ENCODE measurements at regions not wholly inside any gene's neighbourhood (a gene's known extent, or its start where the extent isn't known, plus 50 kb on each side); places are given as distances from the start of the nearest gene placed in this dataset.

GRCh38 chr9:101931756-101932155 lies 193.3 kb upstream of the GRIN3A start:
- Histone ChIP-seq H3K27ac (ENCODE audit: low read length in 2 of 2) (no peak overlapping the region), H3K4me2 (replicated peaks; ENCODE audit: low read depth, low read length, poor library complexity, severe bottlenecking) (no peak overlapping the region), H3K27me3 (replicated peaks in 1 of 4; ENCODE audit: control extremely low read depth in 1 of 4, control insufficient read depth in 3 of 4, insufficient read depth in 4 of 4, low read length in 3 of 4) (no peaks in the 10 kb centered on the region), H4K20me1 (ENCODE audit: control insufficient read depth, insufficient read depth, low read length, poor library complexity, severe bottlenecking) (no peaks in the 10 kb centered on the region), H3K4me3 (ENCODE audit: control extremely low read depth in 1 of 5, extremely low read depth in 1 of 5, insufficient read depth in 1 of 5, low read depth in 2 of 5, low read length in 4 of 5) (no peak overlapping the region), H3K4me1 (ENCODE audit: control insufficient read depth in 2 of 2, insufficient read depth in 2 of 2, low read length in 2 of 2) (no peaks in the 10 kb centered on the region), H3K79me2 (ENCODE audit: control insufficient read depth, insufficient read depth, low read length) (no peaks in the 10 kb centered on the region), H3K36me3 (replicated peaks in 1 of 2; ENCODE audit: control extremely low read depth in 1 of 2, control insufficient read depth in 1 of 2, extremely low read depth in 1 of 2, insufficient read depth in 2 of 2, low read length in 1 of 2) (no peaks in the 10 kb centered on the region), H3K9ac (ENCODE audit: low read length) (no peak overlapping the region), H2AFZ (ENCODE audit: insufficient read depth, low read depth, low read length, poor library complexity, severe bottlenecking) (no peak overlapping the region), H3K9me3 (ENCODE audit: control extremely low read depth in 1 of 3, control insufficient read depth in 2 of 3, insufficient read depth in 1 of 3, low read length in 2 of 3) (no peaks in the 10 kb centered on the region)
- no peak overlapping the region for H3K27ac Mint-ChIP-seq
- DNase-seq, result no peak
- CTCF ChIA-PET, result no interaction called here
- ATAC-seq (ENCODE audit: low read depth), result no peak
- no CpG with 5 or more reads among the region's 2 CpGs for WGBS (ENCODE audit: insufficient coverage)
- intact Hi-C loops (cut with micrococcal nuclease), result no loop called here
- no peak for TF ChIP-seq EZH2 (IDR thresholded peaks at IDR 0.05; ENCODE audit: borderline replicate concordance, insufficient read depth, low read depth, low read length, poor library complexity, severe bottlenecking)
- no peaks in the 10 kb centered on the region for H3K9me3 Mint-ChIP-seq (ENCODE audit: insufficient read depth)
- no peaks in the 10 kb centered on the region for H3K27me3 Mint-ChIP-seq
- POLR2A ChIA-PET, result no interaction called here
- no peaks in the 10 kb centered on the region for H3K4me1 Mint-ChIP-seq
- H3K4me3 Mint-ChIP-seq, result no peak overlapping the region

DNA sequence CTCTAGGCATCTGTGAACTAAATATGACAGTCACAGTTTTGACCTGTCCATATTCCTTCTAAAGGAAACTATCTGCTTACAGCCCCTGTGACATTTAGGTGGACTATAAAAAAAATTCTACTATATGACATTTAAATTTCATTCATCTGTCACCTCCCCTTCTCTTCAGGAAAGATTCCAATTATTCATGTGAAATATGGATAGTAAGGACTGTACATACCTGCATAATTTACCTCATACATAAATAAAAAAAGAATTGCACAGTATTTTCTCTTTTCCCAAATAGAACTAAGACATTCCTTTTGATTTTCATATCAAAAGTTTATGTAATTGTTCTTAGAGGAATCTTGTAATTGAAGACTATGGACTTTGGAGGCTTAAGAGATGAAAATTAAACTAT lies 192.3 kb upstream of the GRIN3A start:
- ChIA-PET POLR2A (no interaction called here), CTCF (no interaction called here)
- no peaks in the 10 kb centered on the region for H3K4me1 ChIP-seq (ENCODE audit: control insufficient read depth in 2 of 2, insufficient read depth in 2 of 2, low read length in 2 of 2)
- H3K9ac ChIP-seq (ENCODE audit: low read length), result no peak overlapping the region
- H4K20me1 ChIP-seq (ENCODE audit: control insufficient read depth, insufficient read depth, low read length, poor library complexity, severe bottlenecking), result no peaks in the 10 kb centered on the region
- intact Hi-C loops (cut with micrococcal nuclease), result no loop called here
- no peak overlapping the region for H3K27ac ChIP-seq (ENCODE audit: low read length in 2 of 2)
- H3K4me1 Mint-ChIP-seq, result no peaks in the 10 kb centered on the region
- no peaks in the 10 kb centered on the region for H3K27me3 Mint-ChIP-seq
- H3K36me3 ChIP-seq (replicated peaks in 1 of 2; ENCODE audit: control extremely low read depth in 1 of 2, control insufficient read depth in 1 of 2, extremely low read depth in 1 of 2, insufficient read depth in 2 of 2, low read length in 1 of 2), result no peaks in the 10 kb centered on the region
- H3K9me3 Mint-ChIP-seq (ENCODE audit: insufficient read depth), result no peaks in the 10 kb centered on the region
- TF ChIP-seq CTCF (IDR thresholded peaks at IDR 0.05), result no peak
- TF ChIP-seq EZH2 (IDR thresholded peaks at IDR 0.05; ENCODE audit: borderline replicate concordance, insufficient read depth, low read depth, low read length, poor library complexity, severe bottlenecking), result no peak
- no peaks in the 10 kb centered on the region for H3K9me3 ChIP-seq (ENCODE audit: control extremely low read depth in 1 of 3, control insufficient read depth in 2 of 3, insufficient read depth in 1 of 3, low read length in 2 of 3)
- H3K4me2 ChIP-seq (replicated peaks; ENCODE audit: low read depth, low read length, poor library complexity, severe bottlenecking), result no peak overlapping the region
- H3K27ac Mint-ChIP-seq, result no peak overlapping the region
- DNase-seq (no peak), ATAC-seq (ENCODE audit: low read depth) (no peak)
- H3K79me2 ChIP-seq (ENCODE audit: control insufficient read depth, insufficient read depth, low read length), result no peaks in the 10 kb centered on the region
- H3K4me3 Mint-ChIP-seq, result no peak overlapping the region
- H2AFZ ChIP-seq (ENCODE audit: insufficient read depth, low read depth, low read length, poor library complexity, severe bottlenecking), result no peak overlapping the region
- no peaks in the 10 kb centered on the region for H3K27me3 ChIP-seq (replicated peaks in 1 of 4; ENCODE audit: control extremely low read depth in 1 of 4, control insufficient read depth in 3 of 4, insufficient read depth in 4 of 4, low read length in 3 of 4)
- H3K4me3 ChIP-seq (ENCODE audit: control extremely low read depth in 1 of 5, extremely low read depth in 1 of 5, insufficient read depth in 1 of 5, low read depth in 2 of 5, low read length in 4 of 5), result no peak overlapping the region

All from B cell (primary cell).